ENCODE measurements at regions not wholly inside any gene's neighbourhood (a gene's known extent, or its start where the extent isn't known, plus 50 kb on each side); places are given as distances from the start of the nearest gene placed in this dataset.

DNA sequence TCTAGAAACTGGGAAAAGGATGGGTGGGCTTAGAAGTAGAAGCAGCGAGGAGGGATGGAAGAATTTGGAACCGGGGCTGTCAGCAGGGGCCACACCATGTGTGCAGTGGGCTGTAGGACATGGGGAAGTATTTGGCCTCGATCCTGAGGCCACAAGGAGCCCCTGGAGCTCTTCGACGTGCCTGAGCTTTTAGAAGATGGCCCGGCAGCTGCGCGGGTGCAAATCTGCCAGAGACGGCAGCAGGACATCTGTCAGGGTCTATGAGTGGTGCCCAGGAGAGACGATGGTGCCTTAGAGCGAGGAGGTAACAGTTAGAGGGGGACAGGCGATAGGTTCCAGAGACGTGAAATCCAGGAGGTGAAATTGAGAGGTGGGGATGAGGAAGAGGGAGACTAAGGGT lies 321.1 kb downstream of the UACA start:
- Histone ChIP-seq H3K27me3 (ENCODE audit: low read depth) (peaks cover 4% of the 10 kb centered on the region), H3K4me3 (no peak overlapping the region), H3K9me3 (no peaks in the 10 kb centered on the region), H3K27ac (no peak overlapping the region), H3K36me3 (no peaks in the 10 kb centered on the region), H3K4me1 (no peaks in the 10 kb centered on the region)
- TF ChIP-seq, protein P1, sequence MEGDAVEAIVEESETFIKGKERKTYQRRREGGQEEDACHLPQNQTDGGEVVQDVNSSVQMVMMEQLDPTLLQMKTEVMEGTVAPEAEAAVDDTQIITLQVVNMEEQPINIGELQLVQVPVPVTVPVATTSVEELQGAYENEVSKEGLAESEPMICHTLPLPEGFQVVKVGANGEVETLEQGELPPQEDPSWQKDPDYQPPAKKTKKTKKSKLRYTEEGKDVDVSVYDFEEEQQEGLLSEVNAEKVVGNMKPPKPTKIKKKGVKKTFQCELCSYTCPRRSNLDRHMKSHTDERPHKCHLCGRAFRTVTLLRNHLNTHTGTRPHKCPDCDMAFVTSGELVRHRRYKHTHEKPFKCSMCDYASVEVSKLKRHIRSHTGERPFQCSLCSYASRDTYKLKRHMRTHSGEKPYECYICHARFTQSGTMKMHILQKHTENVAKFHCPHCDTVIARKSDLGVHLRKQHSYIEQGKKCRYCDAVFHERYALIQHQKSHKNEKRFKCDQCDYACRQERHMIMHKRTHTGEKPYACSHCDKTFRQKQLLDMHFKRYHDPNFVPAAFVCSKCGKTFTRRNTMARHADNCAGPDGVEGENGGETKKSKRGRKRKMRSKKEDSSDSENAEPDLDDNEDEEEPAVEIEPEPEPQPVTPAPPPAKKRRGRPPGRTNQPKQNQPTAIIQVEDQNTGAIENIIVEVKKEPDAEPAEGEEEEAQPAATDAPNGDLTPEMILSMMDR (IDR thresholded peaks at IDR 0.05), result no peak
- ATAC-seq (no peak), DNase-seq (no peak)
- intact Hi-C loops (cut with DNase I), result no loop called here

DNA sequence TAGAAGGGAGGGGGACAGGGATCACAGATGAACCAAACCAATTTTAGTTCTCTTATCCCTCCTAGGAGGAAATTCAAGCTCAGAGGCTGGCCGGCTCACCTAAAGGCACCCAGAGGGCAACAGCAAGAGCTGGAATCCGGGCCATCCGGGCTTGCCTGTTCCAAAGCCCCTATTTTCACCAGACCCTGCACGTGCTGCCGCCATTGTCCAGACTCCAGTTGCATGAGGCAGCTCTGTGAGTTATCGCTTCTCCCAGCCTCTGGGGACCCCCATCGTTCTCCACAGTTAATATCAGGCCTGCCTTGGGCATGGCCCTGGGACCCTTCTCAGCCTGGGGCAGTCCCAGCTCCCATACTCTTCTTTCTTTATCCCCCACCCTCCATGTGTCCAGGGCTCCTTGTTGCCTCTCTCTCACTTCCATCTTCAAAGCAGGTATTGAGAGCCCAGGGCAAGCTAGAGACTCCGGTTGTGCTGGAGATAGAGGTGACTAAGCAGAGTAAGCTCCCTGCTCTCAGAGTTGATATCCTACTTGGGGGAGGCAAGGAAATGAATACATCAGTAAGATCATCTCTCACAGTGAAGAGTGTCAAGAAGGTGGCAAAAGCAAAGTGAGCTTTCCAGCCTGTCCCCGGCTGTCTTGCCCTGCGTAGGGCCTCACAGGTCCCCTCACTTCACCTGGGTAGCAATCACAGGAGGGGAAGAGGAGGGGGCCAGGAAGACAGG lies 322.8 kb downstream of the UACA start:
- TF ChIP-seq, protein P1 (IDR thresholded peaks at IDR 0.05), result no peak
- Histone ChIP-seq H3K27me3 (ENCODE audit: low read depth) (peaks cover 4% of the 10 kb centered on the region), H3K4me1 (peaks cover under 1% of the 10 kb centered on the region), H3K9me3 (no peaks in the 10 kb centered on the region), H3K27ac (no peak overlapping the region), H3K36me3 (no peaks in the 10 kb centered on the region), H3K4me3 (no peak overlapping the region)
- ATAC-seq (no peak), DNase-seq (no peak)
- intact Hi-C loops (cut with DNase I), result no loop called here

DNA sequence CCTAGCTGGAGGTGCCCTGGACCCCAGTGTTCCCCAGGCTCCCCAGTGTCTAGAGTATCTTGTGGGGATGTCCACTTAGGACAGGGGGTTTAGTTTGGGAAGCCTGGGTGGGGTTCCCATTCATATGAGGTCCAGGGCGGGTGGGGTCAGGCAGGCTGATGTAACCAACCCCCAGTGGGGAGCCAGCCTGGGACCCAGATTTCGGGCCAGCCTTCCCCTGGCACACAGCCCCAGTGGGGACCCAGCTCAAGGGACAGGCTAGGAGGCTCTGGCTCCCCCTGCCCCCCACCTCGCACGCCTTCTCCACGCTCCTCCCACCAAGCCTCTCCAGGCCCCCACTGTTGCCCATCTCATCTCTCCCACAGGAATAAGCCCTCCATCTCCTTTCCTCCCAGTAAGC lies 323.5 kb downstream of the UACA start:
- peaks cover 4% of the 10 kb centered on the region for H3K27me3 ChIP-seq (ENCODE audit: low read depth)
- intact Hi-C loops (cut with DNase I), result no loop called here
- no peak overlapping the region for H3K4me3 ChIP-seq
- H3K4me1 ChIP-seq, result peaks cover 8% of the 10 kb centered on the region
- ATAC-seq (no peak), DNase-seq (no peak)
- TF ChIP-seq, protein P1 (IDR thresholded peaks at IDR 0.05), result no peak
- no peaks in the 10 kb centered on the region for H3K36me3 ChIP-seq
- no peak overlapping the region for H3K27ac ChIP-seq
- no peaks in the 10 kb centered on the region for H3K9me3 ChIP-seq

DNA sequence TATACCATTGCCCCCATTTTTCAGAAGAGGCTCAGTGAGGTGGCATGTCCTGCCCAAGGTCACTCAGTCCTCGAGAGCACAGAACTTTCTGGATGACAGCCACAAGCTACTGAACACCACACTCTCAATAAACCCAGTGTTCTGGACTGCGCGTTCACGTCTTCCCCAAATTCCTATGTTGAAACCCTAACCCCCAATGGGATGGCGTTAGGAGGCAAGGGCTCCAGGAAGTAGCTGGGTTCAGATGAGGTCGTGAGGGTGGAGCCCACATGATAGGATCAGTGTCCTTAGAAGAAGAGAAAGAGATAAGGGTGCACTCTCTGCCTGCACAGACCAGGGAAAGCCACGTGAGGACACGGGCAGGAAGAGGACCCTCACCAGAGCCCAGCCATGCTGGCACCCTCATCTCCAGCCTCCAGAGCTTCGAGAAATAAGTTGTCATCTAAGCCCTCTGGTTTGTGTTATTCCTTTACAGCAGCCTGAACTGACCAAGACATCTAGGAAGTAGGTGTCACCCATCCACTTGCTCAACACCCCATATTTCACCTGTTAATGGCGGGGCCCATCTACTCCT lies 324.0 kb downstream of the UACA start:
- Histone ChIP-seq H3K4me3 (no peak overlapping the region), H3K4me1 (peaks cover 10% of the 10 kb centered on the region), H3K27ac (no peak overlapping the region), H3K27me3 (ENCODE audit: low read depth) (peaks cover 4% of the 10 kb centered on the region), H3K36me3 (no peaks in the 10 kb centered on the region), H3K9me3 (no peaks in the 10 kb centered on the region)
- DNase-seq (no peak), ATAC-seq (no peak)
- intact Hi-C loops (cut with DNase I), result no loop called here
- TF ChIP-seq, protein P1 (IDR thresholded peaks at IDR 0.05), result no peak

DNA sequence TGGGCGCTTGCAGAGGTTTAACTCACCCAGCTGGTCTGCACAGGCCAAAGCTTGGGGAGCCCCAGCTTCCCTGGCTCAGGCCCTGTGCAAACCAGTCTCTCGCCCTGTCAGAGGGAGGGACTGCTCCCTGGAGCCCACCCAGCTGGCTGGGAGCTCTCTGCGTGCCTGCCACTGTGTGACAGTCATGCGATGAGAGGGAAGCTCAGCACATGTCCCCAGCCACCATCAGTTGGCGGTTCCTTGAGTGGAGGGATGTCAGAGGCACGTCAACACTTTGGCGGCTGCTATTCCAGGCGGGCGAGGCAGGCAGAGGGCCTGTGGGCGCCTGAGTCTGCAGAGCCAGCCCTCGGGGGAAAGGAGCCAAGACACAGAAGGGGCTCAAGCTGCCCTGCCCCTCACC lies 324.6 kb downstream of the UACA start:
- H3K27me3 ChIP-seq (ENCODE audit: low read depth), result peaks cover 4% of the 10 kb centered on the region
- ATAC-seq (no peak), DNase-seq (no peak)
- intact Hi-C loops (cut with DNase I), result no loop called here
- no peak overlapping the region for H3K27ac ChIP-seq
- TF ChIP-seq, protein P1 (IDR thresholded peaks at IDR 0.05), result no peak
- H3K4me3 ChIP-seq, result no peak overlapping the region
- no peaks in the 10 kb centered on the region for H3K9me3 ChIP-seq
- no peaks in the 10 kb centered on the region for H3K36me3 ChIP-seq
- H3K4me1 ChIP-seq, result peaks cover 10% of the 10 kb centered on the region

Data from lower lobe of right lung (tissue), 2 donors.